D721Med (cell line): ENCODE measurements at regions not wholly inside any gene's neighbourhood (a gene's known extent, or its start where the extent isn't known, plus 50 kb on each side); places are given as distances from the start of the nearest gene placed in this dataset.

ENCODE experiments used
- DNase-seq: peaks from one replicate; pipeline ENCODE4 v3.0.0; 2011; ENCODE audit warnings: low spot score; ENCODE audit not compliant: insufficient read length
- FAIRE-seq: peaks from 2 replicates; lab custom pipeline; 2011; peaks lifted over from hg19 to GRCh38; lab: Jason Lieb, UNC
- TF ChIP-seq, protein P1 (sequence below): IDR thresholded peaks from 2 replicates; pipeline ENCODE4 v1.5.1; 2012; ENCODE audit warnings: mild to moderate bottlenecking, control low read depth; ENCODE audit not compliant: insufficient read depth; ENCODE audit errors: missing control alignments

DNA sequence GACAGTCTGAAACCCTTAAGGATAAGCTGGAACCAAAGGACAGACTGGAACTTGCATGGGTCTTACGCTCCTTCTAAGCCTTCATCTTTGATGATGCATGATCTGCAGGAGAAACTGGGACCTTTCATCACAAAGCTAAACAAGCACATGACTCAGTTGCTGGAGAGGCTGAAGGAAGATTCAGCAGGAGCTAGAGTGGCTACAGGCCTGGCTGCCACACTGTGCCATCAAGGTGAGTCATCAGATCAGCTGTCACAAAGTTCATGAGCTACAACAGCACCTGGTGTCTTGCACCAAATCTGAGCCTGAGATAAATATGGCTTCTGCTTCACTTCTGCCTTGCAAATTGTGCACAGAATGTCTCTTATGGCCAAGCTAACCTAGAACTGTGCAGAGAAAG lies 95.5 kb upstream of the MARK1 start:
- FAIRE-seq (no peak), DNase-seq (no peak)
- TF ChIP-seq, protein P1, sequence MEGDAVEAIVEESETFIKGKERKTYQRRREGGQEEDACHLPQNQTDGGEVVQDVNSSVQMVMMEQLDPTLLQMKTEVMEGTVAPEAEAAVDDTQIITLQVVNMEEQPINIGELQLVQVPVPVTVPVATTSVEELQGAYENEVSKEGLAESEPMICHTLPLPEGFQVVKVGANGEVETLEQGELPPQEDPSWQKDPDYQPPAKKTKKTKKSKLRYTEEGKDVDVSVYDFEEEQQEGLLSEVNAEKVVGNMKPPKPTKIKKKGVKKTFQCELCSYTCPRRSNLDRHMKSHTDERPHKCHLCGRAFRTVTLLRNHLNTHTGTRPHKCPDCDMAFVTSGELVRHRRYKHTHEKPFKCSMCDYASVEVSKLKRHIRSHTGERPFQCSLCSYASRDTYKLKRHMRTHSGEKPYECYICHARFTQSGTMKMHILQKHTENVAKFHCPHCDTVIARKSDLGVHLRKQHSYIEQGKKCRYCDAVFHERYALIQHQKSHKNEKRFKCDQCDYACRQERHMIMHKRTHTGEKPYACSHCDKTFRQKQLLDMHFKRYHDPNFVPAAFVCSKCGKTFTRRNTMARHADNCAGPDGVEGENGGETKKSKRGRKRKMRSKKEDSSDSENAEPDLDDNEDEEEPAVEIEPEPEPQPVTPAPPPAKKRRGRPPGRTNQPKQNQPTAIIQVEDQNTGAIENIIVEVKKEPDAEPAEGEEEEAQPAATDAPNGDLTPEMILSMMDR: no peak

DNA sequence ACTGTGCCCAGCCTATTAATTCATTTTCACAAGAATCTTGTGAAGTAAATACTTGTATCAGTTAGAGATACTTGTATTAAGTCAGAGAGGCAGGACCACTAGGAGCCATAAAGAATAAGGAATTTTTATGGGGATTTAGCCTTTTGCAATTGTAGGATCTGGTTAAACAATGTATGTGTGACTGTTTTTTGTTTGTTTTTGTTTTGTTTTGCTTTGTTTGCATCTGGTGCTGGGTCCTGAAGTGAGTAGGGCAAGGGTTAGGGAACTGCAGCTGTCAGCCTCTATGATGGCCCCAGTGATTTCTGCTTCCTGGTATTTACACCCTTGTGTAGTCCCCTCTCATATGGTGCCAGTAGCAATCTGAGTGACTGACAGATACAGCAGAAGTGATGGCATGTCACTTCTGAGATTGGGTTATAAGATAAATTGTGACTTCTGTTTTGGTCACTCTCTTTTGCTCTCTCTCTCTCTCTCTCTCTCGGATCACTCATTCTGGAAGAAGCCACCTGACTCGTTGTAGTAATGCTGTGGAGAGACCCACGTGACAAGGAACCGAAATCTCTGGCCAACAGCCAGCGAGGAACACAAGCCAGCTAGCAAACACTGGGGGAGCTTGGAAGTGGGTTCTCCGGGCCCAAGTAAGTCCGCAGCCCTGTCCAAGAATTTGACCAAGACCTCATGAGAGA lies 96.2 kb upstream of the MARK1 start:
- peak; percentile 67 for FAIRE-seq
- DNase-seq: no peak
- TF ChIP-seq, protein P1: no peak

- TF ChIP-seq, protein P1: no peak
- no peak for FAIRE-seq
- DNase-seq: no peak
These were observed 97.3 kb upstream of the MARK1 start for GRCh38 chr1:220430586-220430985.

GRCh38 chr1:220430059-220430458 lies 97.9 kb upstream of the MARK1 start:
- DNase-seq (no peak), FAIRE-seq (no peak)
- TF ChIP-seq, protein P1: no peak

- FAIRE-seq (no peak), DNase-seq (no peak)
- TF ChIP-seq, protein P1: no peak
These were observed 100.9 kb upstream of the MARK1 start for GRCh38 chr1:220426989-220427388.

GRCh38 chr1:220425852-220426251 lies 102.1 kb upstream of the MARK1 start:
- no peak for FAIRE-seq
- no peak for DNase-seq
- TF ChIP-seq, protein P1: no peak

- FAIRE-seq: no peak
- TF ChIP-seq, protein P1: no peak
- DNase-seq: no peak
These were observed 106.4 kb upstream of the MARK1 start for GRCh38 chr1:220421508-220421907.
